Parathyroid adenoma (tissue), 2 donors: ENCODE measurements at regions not wholly inside any gene's neighbourhood (a gene's known extent, or its start where the extent isn't known, plus 50 kb on each side); places are given as distances from the start of the nearest gene placed in this dataset.
"Not testable (repeated sequence)": the region's sequence is repeated elsewhere in the genome, so short reads cannot be mapped to it uniquely, and the experiment has no call there.

Source experiments
- H2AFZ ChIP-seq: fragments of 300-600 bp; sonication (generic); one replicate; pipeline ENCODE4 v1.7.0; 2017; ENCODE audit warnings: antibody characterized with exemption, mild to moderate bottlenecking
- H3K27ac ChIP-seq: fragments of 300-600 bp; sonication (generic); one replicate; pipeline ENCODE4 v1.7.0; 2017
- H3K27me3 ChIP-seq: fragments of 300-600 bp; sonication (generic); one replicate; pipeline ENCODE4 v1.7.0; 2017; ENCODE audit warnings: low read length; ENCODE audit not compliant: control insufficient read depth, insufficient read depth
- H3K36me3 ChIP-seq: fragments of 300-600 bp; sonication (generic); one replicate; pipeline ENCODE4 v1.7.0; 2017; ENCODE audit warnings: low read length; ENCODE audit not compliant: control insufficient read depth, insufficient read depth
- H3K4me1 ChIP-seq: fragments of 300-600 bp; sonication (generic); one replicate; pipeline ENCODE4 v1.7.0; 2017; ENCODE audit warnings: control low read depth
- H3K4me2 ChIP-seq: fragments of 300-600 bp; sonication (generic); one replicate; pipeline ENCODE4 v1.7.0; 2017; ENCODE audit warnings: low read length
- H3K4me3 ChIP-seq: fragments of 300-600 bp; sonication (generic); one replicate; pipeline ENCODE4 v1.7.0; 2017; ENCODE audit warnings: low read depth, low read length
- H3K79me2 ChIP-seq: fragments of 300-600 bp; sonication (generic); one replicate; pipeline ENCODE4 v1.7.0; 2017; ENCODE audit warnings: control low read depth
- H3K9ac ChIP-seq: fragments of 300-600 bp; sonication (generic); one replicate; pipeline ENCODE4 v1.7.0; 2017; ENCODE audit warnings: mild to moderate bottlenecking
- H3K9me3 ChIP-seq: fragments of 300-600 bp; sonication (generic); one replicate; pipeline ENCODE4 v1.7.0; 2017; ENCODE audit warnings: low read length; ENCODE audit not compliant: control insufficient read depth
- TF ChIP-seq, protein P1 (sequence below): fragments of 300-600 bp; sonication (generic); IDR thresholded peaks from one replicate; pipeline ENCODE4 v1.7.0; 2017; ENCODE audit warnings: antibody characterized with exemption, mild to moderate bottlenecking
- donor health status: primary hyperparathyroidism.

DNA sequence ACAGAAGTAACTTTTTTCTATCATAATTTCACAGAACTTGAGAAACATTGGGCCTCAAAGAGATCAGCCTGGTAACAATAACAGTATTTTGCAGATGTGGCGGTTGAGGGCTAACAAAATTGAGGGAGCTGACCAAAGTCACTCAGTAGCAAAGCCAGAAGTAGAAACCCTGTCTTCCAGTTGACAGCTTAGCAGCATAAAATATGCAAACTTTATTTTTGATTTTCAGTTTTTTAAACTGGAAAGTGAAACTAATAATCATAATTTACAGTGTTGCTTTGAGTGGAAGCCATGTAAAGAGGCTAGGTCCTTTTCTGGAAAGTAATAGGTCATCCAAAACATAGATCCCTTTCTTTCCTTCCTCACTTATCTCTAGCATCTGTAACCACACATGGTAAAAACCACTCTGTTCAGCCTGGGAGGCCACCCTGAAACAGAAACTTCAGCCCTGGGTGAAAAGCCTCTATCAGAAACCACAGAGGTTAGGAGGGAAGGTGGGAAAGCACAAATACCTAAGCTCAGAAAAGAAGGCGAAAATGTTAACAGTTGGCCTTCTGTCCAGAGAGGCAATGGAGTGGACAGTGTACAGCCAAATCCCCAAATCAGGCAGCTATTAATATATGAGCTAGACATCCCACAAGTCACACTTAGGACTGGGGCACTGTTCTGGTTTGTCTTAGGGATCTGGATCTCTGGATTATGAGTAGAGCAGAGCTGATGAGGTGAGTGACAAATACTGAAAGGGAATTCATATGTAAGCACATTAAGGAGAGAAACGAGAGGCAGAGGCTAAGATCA, 61.1 kb upstream of the ARSJ start:
- TF ChIP-seq, protein P1, sequence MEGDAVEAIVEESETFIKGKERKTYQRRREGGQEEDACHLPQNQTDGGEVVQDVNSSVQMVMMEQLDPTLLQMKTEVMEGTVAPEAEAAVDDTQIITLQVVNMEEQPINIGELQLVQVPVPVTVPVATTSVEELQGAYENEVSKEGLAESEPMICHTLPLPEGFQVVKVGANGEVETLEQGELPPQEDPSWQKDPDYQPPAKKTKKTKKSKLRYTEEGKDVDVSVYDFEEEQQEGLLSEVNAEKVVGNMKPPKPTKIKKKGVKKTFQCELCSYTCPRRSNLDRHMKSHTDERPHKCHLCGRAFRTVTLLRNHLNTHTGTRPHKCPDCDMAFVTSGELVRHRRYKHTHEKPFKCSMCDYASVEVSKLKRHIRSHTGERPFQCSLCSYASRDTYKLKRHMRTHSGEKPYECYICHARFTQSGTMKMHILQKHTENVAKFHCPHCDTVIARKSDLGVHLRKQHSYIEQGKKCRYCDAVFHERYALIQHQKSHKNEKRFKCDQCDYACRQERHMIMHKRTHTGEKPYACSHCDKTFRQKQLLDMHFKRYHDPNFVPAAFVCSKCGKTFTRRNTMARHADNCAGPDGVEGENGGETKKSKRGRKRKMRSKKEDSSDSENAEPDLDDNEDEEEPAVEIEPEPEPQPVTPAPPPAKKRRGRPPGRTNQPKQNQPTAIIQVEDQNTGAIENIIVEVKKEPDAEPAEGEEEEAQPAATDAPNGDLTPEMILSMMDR = no peak
- H3K4me1 ChIP-seq = no peaks in the 10 kb centered on the region
- no peaks in the 10 kb centered on the region for H3K9me3 ChIP-seq
- H3K36me3 ChIP-seq = no peaks in the 10 kb centered on the region
- H3K4me3 ChIP-seq = no peak overlapping the region
- H3K27me3 ChIP-seq = no peaks in the 10 kb centered on the region
- no peaks in the 10 kb centered on the region for H3K79me2 ChIP-seq
- H2AFZ ChIP-seq = no peak overlapping the region
- H3K27ac ChIP-seq = no peak overlapping the region
- no peak overlapping the region for H3K4me2 ChIP-seq
- H3K9ac ChIP-seq = no peak overlapping the region

DNA sequence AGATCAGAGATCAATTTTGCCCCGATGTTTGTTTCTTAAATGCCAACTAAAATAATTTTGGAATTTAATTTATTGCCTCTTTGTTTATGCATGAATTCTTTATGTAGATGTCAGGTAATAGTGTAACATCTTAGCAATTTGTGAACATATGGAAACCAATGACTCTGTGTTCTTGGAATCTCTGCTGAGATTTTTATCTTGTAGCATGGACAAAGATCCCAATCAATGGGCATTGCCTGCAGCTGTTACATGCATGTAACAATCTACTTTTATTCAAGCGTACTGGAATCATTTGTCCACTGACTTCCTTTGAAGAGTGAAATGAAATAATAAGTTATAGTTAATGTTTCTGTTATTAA, 61.6 kb upstream of the ARSJ start:
- no peak overlapping the region for H2AFZ ChIP-seq
- TF ChIP-seq, protein P1 = no peak
- H3K4me2 ChIP-seq = no peak overlapping the region
- H3K27me3 ChIP-seq = no peaks in the 10 kb centered on the region
- H3K36me3 ChIP-seq = no peaks in the 10 kb centered on the region
- H3K9me3 ChIP-seq = no peaks in the 10 kb centered on the region
- no peaks in the 10 kb centered on the region for H3K79me2 ChIP-seq
- H3K4me3 ChIP-seq = no peak overlapping the region
- no peak overlapping the region for H3K9ac ChIP-seq
- no peaks in the 10 kb centered on the region for H3K4me1 ChIP-seq
- H3K27ac ChIP-seq = no peak overlapping the region

DNA sequence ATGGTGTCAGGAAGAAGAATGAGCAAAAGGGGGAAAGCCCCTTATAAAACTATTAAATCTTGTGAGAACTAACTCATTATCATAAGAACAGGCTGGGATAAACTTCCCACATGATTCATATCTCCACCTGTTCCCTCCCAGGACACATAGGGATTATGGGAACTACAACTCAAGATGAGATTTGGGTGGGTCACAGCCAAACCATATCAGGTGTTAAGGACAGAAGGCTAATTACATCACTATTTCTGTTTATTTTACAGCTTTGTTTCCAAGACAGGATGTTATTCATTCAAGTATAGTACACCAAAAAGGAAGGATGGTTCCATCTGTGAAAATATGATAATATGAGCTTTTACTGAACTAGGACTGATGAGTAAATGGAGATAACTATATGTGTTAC, 63.7 kb upstream of the ARSJ start:
- H3K79me2 ChIP-seq = no peaks in the 10 kb centered on the region
- no peak overlapping the region for H2AFZ ChIP-seq
- TF ChIP-seq, protein P1 = no peak
- no peak overlapping the region for H3K4me2 ChIP-seq
- no peaks in the 10 kb centered on the region for H3K4me1 ChIP-seq
- H3K27ac ChIP-seq = no peak overlapping the region
- H3K9ac ChIP-seq = no peak overlapping the region
- H3K27me3 ChIP-seq = no peaks in the 10 kb centered on the region
- no peak overlapping the region for H3K4me3 ChIP-seq
- H3K9me3 ChIP-seq = no peaks in the 10 kb centered on the region
- no peaks in the 10 kb centered on the region for H3K36me3 ChIP-seq

DNA sequence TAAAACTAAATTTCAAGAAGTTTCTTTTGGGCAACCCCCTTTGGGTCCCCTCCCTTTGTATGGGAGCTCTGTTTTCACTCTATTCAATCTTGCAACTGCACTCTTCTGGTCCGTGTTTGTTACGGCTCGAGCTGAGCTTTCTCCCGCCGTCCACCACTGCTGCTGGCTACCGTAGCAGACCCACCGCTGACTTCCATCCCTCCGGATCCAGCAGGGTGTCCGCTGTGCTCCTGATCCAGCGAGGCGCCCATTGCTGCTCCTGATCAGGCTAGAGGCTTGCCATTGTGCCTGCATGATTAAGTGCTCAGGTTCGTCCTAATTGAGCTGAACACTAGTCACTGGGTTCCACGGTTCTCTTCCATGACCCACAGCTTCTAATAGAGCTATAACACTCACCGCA, 64.9 kb upstream of the ARSJ start:
- not testable (repeated sequence) for H3K27me3 ChIP-seq, H3K4me3 ChIP-seq, H3K4me2 ChIP-seq, H3K9ac ChIP-seq, H3K36me3 ChIP-seq, H3K79me2 ChIP-seq, H2AFZ ChIP-seq, H3K27ac ChIP-seq, H3K4me1 ChIP-seq, H3K9me3 ChIP-seq

DNA sequence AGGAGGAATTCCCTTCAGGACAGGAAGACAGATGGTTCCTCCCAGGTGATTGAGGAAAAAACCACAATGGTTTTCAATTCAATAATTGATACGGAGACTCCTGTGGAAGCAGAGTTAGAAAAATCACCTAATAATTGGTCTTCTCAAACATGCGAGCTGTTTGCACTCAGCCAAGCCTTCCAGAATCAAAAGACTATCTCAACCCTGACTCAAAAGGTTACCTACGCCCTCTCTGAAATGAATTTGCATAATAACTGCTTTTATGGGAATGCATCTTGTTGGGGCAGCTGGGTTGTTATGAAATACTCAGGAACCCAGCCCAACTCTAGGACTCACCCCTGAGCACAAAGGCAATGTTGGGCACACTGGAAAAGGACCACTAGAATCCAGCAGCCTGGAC, 66.9 kb upstream of the ARSJ start:
- Histone ChIP-seq H3K36me3 (no peaks in the 10 kb centered on the region), H3K27ac (no peak overlapping the region), H3K27me3 (no peaks in the 10 kb centered on the region), H3K9me3 (no peaks in the 10 kb centered on the region), H3K9ac (no peak overlapping the region), H3K4me3 (no peak overlapping the region), H3K4me2 (no peak overlapping the region), H2AFZ (no peak overlapping the region), H3K4me1 (no peaks in the 10 kb centered on the region), H3K79me2 (no peaks in the 10 kb centered on the region)
- TF ChIP-seq, protein P1 = no peak

DNA sequence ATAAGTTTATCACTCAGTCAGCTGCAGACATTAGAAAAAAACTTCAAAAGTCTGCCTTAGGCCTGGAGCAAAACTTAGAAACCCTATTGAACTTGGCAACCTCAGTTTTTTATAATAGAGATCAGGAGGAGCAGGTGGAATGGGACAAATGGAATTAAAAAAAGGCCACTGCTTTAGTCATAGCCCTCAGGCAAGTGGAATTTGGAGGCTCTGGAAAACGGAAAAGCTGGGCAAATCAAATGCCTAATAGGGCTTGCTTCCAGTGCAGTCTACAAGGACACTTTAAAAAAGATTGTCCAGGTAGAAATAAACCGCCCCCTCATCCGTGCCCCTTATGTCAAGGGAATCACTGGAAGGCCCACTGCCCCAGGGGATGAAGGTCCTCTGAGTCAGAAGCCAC, 68.7 kb upstream of the ARSJ start:
- H3K36me3 ChIP-seq, H2AFZ ChIP-seq, H3K79me2 ChIP-seq, H3K4me2 ChIP-seq, H3K9ac ChIP-seq, H3K27ac ChIP-seq, H3K27me3 ChIP-seq, H3K4me3 ChIP-seq, H3K9me3 ChIP-seq, H3K4me1 ChIP-seq: not testable (repeated sequence)
